Neuronal stem cell (in vitro differentiated cells): ENCODE measurements at regions not wholly inside any gene's neighbourhood (a gene's known extent, or its start where the extent isn't known, plus 50 kb on each side); places are given as distances from the start of the nearest gene placed in this dataset.

Experiments used
- DNase-seq: peaks from one replicate; pipeline ENCODE4 v3.0.0-alpha.2; 2013; ENCODE audit warnings: low spot score
- H2AFZ ChIP-seq: one replicate; pipeline ENCODE4 v1.6.1; 2013; ENCODE audit warnings: mild to moderate bottlenecking, low read length, inconsistent platforms
- H2AK5ac ChIP-seq: 2 replicates; pipeline ENCODE4 v1.6.1; 2013; ENCODE audit warnings: low read depth, mild to moderate bottlenecking, inconsistent platforms, low read length, moderate library complexity, mixed read lengths
- H2BK120ac ChIP-seq: 2 replicates; pipeline ENCODE4 v1.6.1; 2013; ENCODE audit warnings: low read depth, mild to moderate bottlenecking, inconsistent platforms, low read length, moderate library complexity, mixed read lengths
- H2BK12ac ChIP-seq: one replicate; pipeline ENCODE4 v1.6.1; 2013; ENCODE audit warnings: low read length, inconsistent platforms
- H2BK15ac ChIP-seq: 2 replicates; pipeline ENCODE4 v1.6.1; 2013; ENCODE audit warnings: mild to moderate bottlenecking, low read length, inconsistent platforms, mixed read lengths
- H2BK5ac ChIP-seq: one replicate; pipeline ENCODE4 v1.6.1; 2013; ENCODE audit warnings: inconsistent platforms, mild to moderate bottlenecking, low read length, moderate library complexity
- H3K14ac ChIP-seq: one replicate; pipeline ENCODE4 v1.6.1; 2013; ENCODE audit warnings: low read length, inconsistent platforms
- H3K18ac ChIP-seq: 2 replicates; pipeline ENCODE4 v1.6.1; 2013; ENCODE audit warnings: low read length, inconsistent platforms
- H3K23ac ChIP-seq: 2 replicates; pipeline ENCODE4 v1.6.1; 2013; ENCODE audit warnings: low read depth, mild to moderate bottlenecking, mixed read lengths, low read length, inconsistent platforms; ENCODE audit not compliant: poor library complexity
- H3K27ac ChIP-seq: replicated peaks from 3 replicates; pipeline ENCODE4 v1.5.1; 2013; ENCODE audit warnings: low read length, inconsistent platforms
- H3K27me3 ChIP-seq, 3 experiments: 2 replicates each; pipeline ENCODE4 v1.6.1; 2013; ENCODE audit warnings: low read length in 3 of 3, mild to moderate bottlenecking in 2 of 3, inconsistent platforms in 1 of 3, low read depth in 1 of 3, mixed read lengths in 1 of 3, moderate library complexity in 1 of 3; ENCODE audit not compliant: control insufficient read depth in 3 of 3, insufficient read depth in 3 of 3
- H3K36me3 ChIP-seq, 2 donors: replicated peaks in 1 of 2; 2 replicates each; pipeline ENCODE4 v1.6.1; 2013; ENCODE audit warnings: low read length in 2 of 2; ENCODE audit not compliant: control insufficient read depth in 2 of 2, insufficient read depth in 2 of 2
- H3K4ac ChIP-seq: 2 replicates; pipeline ENCODE4 v1.6.1; 2013; ENCODE audit warnings: inconsistent platforms, mild to moderate bottlenecking, low read length, moderate library complexity
- H3K4me1 ChIP-seq, 2 donors: 1 replicate in 1 of 2; 2 replicates in 1 of 2; pipeline ENCODE4 v1.6.1; 2013; ENCODE audit warnings: low read length in 2 of 2, low read depth in 1 of 2; ENCODE audit not compliant: control insufficient read depth in 2 of 2, insufficient read depth in 1 of 2
- H3K4me2 ChIP-seq: one replicate; pipeline ENCODE4 v1.6.1; 2013; ENCODE audit warnings: mild to moderate bottlenecking, low read length, inconsistent platforms; ENCODE audit not compliant: insufficient read depth, poor library complexity, severe bottlenecking
- H3K4me3 ChIP-seq, 2 donors: 2 replicates each; pipeline ENCODE4 v1.5.1; 2013; ENCODE audit warnings: low read length in 2 of 2, mild to moderate bottlenecking in 2 of 2, inconsistent platforms in 1 of 2, moderate library complexity in 1 of 2
- H3K79me1 ChIP-seq: one replicate; pipeline ENCODE4 v1.6.1; 2013; ENCODE audit warnings: low read depth, mild to moderate bottlenecking, inconsistent platforms, low read length, moderate library complexity
- H3K9ac ChIP-seq: one replicate; pipeline ENCODE4 v1.6.1; 2013; ENCODE audit warnings: mild to moderate bottlenecking, low read depth, low read length, inconsistent platforms; ENCODE audit not compliant: poor library complexity
- H3K9me3 ChIP-seq, 2 donors: replicated peaks in 1 of 2; 2 replicates each; pipeline versions ENCODE3 to v1.6.1; 2013; ENCODE audit warnings: low read length in 2 of 2, mild to moderate bottlenecking in 2 of 2, inconsistent platforms in 1 of 2, low read depth in 1 of 2, mixed read lengths in 1 of 2, moderate library complexity in 1 of 2; ENCODE audit not compliant: control insufficient read depth in 2 of 2, insufficient read depth in 1 of 2
- H4K8ac ChIP-seq: one replicate; pipeline ENCODE4 v1.6.1; 2013; ENCODE audit warnings: low read depth, mild to moderate bottlenecking, inconsistent platforms, low read length, moderate library complexity
- H4K91ac ChIP-seq: one replicate; pipeline ENCODE4 v1.6.1; 2013; ENCODE audit warnings: low read length, low read depth, mild to moderate bottlenecking, inconsistent platforms; ENCODE audit not compliant: poor library complexity
- WGBS, 2 donors: extraction: QIAGEN DNeasy Blood & Tissue Kit; methylation state at CpG; one replicate each; pipeline ENCODE4 v1.1.7; 2013; ENCODE audit warnings: missing lambda C conversion rate in 2 of 2, mixed read lengths in 1 of 2; ENCODE audit not compliant: insufficient read length in 2 of 2, insufficient replicate concordance in 1 of 2; ENCODE audit errors: extremely low coverage in 2 of 2; 5-methylcytosine and 5-hydroxymethylcytosine counted together

- Histone ChIP-seq H3K4ac (no peak overlapping the region), H3K23ac (peak overlapping the region; percentile 70), H2BK120ac (no peak overlapping the region), H3K9ac (no peak overlapping the region), H3K18ac (peak overlapping the region; percentile 62), H3K4me3 (no peak overlapping the region), H2BK5ac (no peak overlapping the region), H3K4me2 (no peak overlapping the region), H4K8ac (no peak overlapping the region), H3K27ac (no peak overlapping the region), H2BK12ac (peak overlapping the region; percentile 67), H3K14ac (no peak overlapping the region), H2AK5ac (peak overlapping the region; percentile 59), H2AFZ (no peak overlapping the region), H3K36me3 (no peaks in the 10 kb centered on the region), H2BK15ac (peak overlapping the region; percentile 35), H3K79me1 (no peaks in the 10 kb centered on the region), H3K9me3 (peaks cover 0 to 2% of the 10 kb centered on the region in 2 donors), H3K4me1 (peaks cover 16 to 38% of the 10 kb centered on the region in 2 donors), H3K27me3 (peaks cover 0 to 3% (median 0%) of the 10 kb centered on the region in 3 experiments), H4K91ac (no peak overlapping the region)
- DNase-seq = no peak
- WGBS, 2 donors = no CpG with 5 or more reads among the region's 9 CpGs
These were observed 229.8 kb upstream of the HS6ST1 start for GRCh38 chr2:128548461-128548891.

GRCh38 chr2:128549094-128549493 is 230.4 kb upstream of the HS6ST1 start:
- H2AFZ ChIP-seq = no peak overlapping the region
- H3K9ac ChIP-seq = no peak overlapping the region
- H3K79me1 ChIP-seq = no peaks in the 10 kb centered on the region
- no peak overlapping the region for H3K14ac ChIP-seq
- no peak overlapping the region for H3K4me2 ChIP-seq
- H3K4me3 ChIP-seq = no peak overlapping the region
- no peak overlapping the region for H2AK5ac ChIP-seq
- H3K27ac ChIP-seq = no peak overlapping the region
- H2BK5ac ChIP-seq = no peak overlapping the region
- no peak overlapping the region for H4K91ac ChIP-seq
- peaks cover 16 to 36% of the 10 kb centered on the region in 2 donors for H3K4me1 ChIP-seq
- WGBS, 2 donors = no CpG with 5 or more reads among the region's 5 CpGs
- H3K9me3 ChIP-seq = peaks cover 0 to 2% of the 10 kb centered on the region in 2 donors
- no peak overlapping the region for H2BK120ac ChIP-seq
- H4K8ac ChIP-seq = no peak overlapping the region
- H3K18ac ChIP-seq = no peak overlapping the region
- no peak overlapping the region for H2BK12ac ChIP-seq
- no peak overlapping the region for H2BK15ac ChIP-seq
- H3K27me3 ChIP-seq = peaks cover 0 to 3% (median 0%) of the 10 kb centered on the region in 3 experiments
- no peak for DNase-seq
- H3K23ac ChIP-seq = no peak overlapping the region
- no peak overlapping the region for H3K4ac ChIP-seq
- no peaks in the 10 kb centered on the region for H3K36me3 ChIP-seq

- H2AK5ac ChIP-seq = no peak overlapping the region
These were observed 231.1 kb upstream of the HS6ST1 start for GRCh38 chr2:128549646-128550260.

DNA sequence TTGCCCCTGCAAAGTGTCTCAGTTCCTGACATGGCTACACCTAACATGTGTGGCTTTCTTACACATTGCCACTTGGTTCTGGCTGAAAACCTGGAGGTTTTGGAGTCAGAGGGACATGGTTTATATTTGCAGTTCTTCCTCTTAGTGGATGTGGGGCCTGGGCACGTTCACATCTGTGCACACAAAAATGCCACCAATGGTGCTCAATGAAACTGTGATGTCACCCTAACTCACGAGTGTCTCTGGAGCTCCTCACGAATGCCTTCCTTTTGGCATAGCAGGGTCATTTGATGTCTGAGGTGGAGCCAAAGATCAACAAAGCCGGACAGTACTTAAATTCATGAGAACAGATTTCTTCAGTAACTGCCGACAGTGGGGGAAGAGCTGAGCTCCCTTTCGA is 231.7 kb upstream of the HS6ST1 start:
- Histone ChIP-seq H3K18ac (no peak overlapping the region), H3K4me3 (no peak overlapping the region), H4K91ac (no peak overlapping the region), H3K36me3 (no peaks in the 10 kb centered on the region), H4K8ac (no peak overlapping the region), H3K9ac (no peak overlapping the region), H3K4ac (no peak overlapping the region), H3K14ac (no peak overlapping the region), H3K27me3 (peaks cover 0 to 3% (median 0%) of the 10 kb centered on the region in 3 experiments), H3K23ac (no peak overlapping the region), H2BK15ac (peak overlapping the region; percentile 34), H2AK5ac (peak overlapping the region; percentile 24), H2BK120ac (no peak overlapping the region), H2BK12ac (no peak overlapping the region), H2AFZ (no peak overlapping the region), H2BK5ac (no peak overlapping the region), H3K4me1 (peaks cover 14 to 37% of the 10 kb centered on the region in 2 donors), H3K79me1 (no peaks in the 10 kb centered on the region), H3K9me3 (peaks cover 0 to 4% of the 10 kb centered on the region in 2 donors), H3K4me2 (no peak overlapping the region), H3K27ac (no peak overlapping the region)
- no peak for DNase-seq
- no CpG with 5 or more reads among the region's 6 CpGs for WGBS, 2 donors

More at GRCh38 chr2:128549646-128550260, 231.1 kb upstream of the HS6ST1 start:
- no peak overlapping the region for H3K4ac ChIP-seq
- no peak overlapping the region for H2AFZ ChIP-seq
- H4K8ac ChIP-seq = no peak overlapping the region
- H3K23ac ChIP-seq = peak overlapping the region; percentile 37
- no peak overlapping the region for H2BK120ac ChIP-seq
- H3K18ac ChIP-seq = peak overlapping the region; percentile 71
- H2BK15ac ChIP-seq = peak overlapping the region; percentile 30
- H3K79me1 ChIP-seq = no peaks in the 10 kb centered on the region
- WGBS, 2 donors = no CpG with 5 or more reads among the region's 11 CpGs
- no peak for DNase-seq
- H4K91ac ChIP-seq = no peak overlapping the region
- H2BK12ac ChIP-seq = no peak overlapping the region
- peaks cover 14 to 36% of the 10 kb centered on the region in 2 donors for H3K4me1 ChIP-seq
- peak overlapping the region; percentile 72 for H3K14ac ChIP-seq
- H3K27me3 ChIP-seq = peaks cover 0 to 3% (median 0%) of the 10 kb centered on the region in 3 experiments
- no peak overlapping the region for H3K4me3 ChIP-seq
- H3K9me3 ChIP-seq = peaks cover 2 to 4% of the 10 kb centered on the region in 2 donors
- no peak overlapping the region for H3K27ac ChIP-seq
- H3K4me2 ChIP-seq = no peak overlapping the region
- no peak overlapping the region for H3K9ac ChIP-seq
- H2BK5ac ChIP-seq = no peak overlapping the region
- H3K36me3 ChIP-seq = no peaks in the 10 kb centered on the region
